ENCODE measurements at regions not wholly inside any gene's neighbourhood (a gene's known extent, or its start where the extent isn't known, plus 50 kb on each side); places are given as distances from the start of the nearest gene placed in this dataset.

DNA sequence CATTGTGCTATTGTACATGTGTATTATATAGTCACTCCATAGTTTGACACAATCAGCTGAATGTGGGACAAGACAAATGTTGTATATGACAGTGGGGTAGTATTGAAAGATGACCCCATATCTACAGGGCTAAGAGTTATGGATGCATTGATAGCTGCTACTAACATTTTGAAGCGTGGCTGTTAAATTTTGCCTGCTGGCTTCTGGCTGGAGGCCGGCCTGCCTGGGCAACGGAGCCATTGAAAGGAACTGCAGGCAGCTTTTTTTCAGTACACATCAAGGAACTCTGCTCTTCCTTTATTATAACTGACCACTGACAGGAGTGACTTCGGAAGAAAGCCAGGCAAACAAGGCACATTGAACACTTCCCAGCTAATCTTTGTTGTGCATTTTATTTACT lies 76.1 kb upstream of the TMEM33 start:
- DNase-seq, result no peak

DNA sequence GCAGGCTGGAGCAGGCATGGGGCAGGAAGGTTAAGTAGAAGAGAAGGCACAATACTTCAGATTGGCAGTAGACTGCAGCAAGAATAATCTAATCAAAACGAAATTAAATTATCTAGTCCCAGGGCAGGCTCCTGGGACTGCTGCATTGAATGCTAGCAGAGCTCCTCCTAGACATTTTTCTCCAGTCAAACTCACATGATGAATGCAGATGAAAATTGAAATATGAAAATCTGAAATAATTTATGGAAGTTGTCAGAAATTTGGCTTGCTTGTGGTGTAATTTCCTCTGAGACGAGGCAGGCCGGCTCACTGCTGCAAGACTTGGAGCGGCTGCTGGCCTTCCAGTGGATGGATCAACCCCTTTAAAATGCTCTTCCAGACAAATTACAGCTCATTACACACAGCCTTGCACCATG lies 78.0 kb upstream of the TMEM33 start:
- no peak for DNase-seq

DNA sequence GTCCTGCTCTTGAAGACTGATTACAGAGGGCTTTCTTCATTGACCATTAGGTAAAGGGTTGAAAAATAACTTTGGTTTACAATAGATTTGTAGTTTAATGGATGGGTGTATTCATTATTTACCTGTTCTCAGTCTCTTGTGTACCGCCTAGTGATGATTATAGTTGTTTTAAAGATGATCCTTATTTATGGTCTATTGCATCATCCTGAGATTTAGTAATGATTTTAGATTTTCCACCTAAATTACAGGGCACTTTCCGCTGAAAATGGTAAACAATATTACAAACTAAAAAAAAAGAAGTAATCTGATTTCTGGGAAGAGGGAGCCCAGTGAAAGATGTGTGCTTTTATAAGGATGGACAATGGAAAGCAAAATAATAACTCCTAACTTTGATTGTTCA lies 78.4 kb upstream of the TMEM33 start:
- DNase-seq, result no peak

DNA sequence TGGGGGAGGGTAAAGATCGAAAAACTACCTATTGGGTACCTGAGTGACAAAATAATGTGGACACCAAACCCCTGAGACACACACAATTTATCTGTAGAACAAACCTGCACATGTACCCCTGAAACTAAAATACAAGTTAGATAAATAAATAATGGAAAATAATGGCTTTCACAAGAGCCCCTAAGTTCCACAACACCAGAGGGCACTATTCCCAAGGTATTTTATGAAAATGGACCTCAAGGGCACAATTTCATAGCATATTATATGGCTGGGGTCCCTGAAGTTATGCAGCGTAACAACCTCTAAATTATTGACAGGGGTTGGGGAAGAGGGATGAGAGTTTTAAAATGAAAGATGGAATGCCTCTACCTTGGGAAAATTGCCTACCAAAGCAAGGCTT lies 81.3 kb upstream of the TMEM33 start:
- no peak for DNase-seq

DNA sequence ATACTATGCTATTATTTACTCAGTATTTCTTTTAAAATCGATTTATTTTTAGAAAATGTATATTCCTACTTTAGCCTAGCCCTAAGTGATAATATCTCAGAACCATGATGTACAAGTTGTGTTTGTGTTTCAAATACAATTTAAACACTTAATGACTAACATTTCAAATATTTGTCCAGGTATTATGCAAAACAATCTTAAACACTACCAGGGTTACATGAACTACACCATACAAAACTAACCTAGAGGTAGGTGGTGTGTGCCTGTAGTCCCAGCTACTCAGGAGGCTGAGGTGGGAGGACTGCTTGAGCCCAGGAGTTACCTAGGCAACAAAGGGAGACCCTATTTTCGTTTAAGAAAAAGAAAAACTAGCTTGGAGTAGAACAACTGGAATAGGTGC lies 83.0 kb upstream of the TMEM33 start:
- DNase-seq, result no peak

DNA sequence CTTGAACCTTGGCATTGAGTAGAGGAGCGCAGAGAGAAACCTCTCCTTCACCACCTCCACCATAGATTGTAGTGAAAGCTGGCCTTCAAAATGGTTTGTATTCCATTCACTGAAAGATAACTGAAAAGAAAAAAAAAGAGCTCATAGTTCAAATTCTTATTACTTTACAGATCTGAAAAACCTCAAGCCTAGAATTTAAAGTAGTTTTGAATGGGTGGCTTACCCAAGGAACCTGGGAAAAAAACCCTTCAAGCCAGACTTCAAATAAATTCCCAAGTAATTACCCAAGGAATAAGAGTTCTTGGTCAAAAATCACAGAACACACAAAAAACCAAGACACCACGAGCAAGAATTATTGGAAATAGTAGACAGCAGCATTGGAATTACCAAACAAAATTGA lies 83.6 kb upstream of the TMEM33 start:
- DNase-seq, result no peak

DNA sequence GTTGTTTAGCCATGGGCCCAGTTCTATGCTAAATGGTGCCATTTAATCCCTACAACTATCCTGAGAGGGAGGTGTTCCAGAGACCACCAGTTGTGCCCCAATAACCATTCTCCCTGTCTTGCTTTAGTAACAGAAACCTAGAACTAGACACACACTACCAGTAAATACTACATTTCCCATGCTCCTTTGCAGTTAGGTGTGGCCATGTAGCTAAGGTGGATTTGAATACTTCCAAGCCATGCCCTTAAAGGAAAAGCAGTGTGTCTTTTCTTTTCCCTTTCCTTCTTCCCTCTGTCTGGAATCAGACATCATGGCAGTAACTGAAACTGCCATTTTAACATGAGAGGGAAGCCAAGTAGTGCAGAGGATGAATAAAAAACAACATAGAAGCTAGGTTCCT lies 90.9 kb upstream of the TMEM33 start:
- no peak for DNase-seq

DNA sequence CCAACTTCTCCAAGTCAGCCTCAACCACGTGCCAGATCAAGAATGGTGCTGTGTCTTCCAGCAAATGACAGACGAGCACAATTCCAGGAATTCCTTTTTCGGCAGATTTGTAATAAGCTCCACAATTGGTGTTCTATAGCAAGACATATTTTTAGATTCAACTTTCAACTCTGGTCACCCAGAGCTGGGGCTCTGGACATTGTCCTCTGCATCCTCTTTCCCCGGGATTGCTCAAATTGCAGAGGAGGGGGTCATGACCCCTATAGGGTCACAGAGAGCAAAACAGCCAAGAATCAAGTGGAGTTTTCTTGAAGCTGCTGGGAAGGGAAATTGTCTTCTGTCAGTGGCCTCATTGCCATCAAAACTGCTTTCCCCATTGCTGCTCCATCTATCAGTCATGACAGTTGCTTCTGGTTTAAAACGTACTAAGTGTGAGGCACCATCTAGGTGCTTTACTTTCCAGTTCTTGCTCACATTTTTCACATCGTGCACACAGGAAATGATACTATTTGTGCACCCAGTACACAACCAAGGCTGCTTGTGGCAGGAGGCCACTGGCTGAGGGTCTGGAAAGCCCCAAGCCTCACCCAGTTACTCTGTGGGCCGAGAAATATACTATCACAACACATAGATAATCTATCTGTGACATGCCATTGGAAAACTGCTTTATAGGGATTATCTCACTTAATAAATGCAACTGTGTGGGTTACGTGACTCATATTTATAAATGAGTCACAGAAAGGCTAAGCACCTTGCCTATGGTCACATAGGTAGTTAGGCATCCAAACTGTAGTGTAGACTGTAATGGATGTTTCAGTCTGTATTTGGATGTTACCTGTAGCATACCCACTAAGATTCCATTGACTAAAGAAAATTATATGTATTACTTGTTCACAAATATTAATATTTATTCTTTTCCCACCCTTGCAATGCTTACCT lies 91.7 kb upstream of the PHOX2B start:
- DNase-seq, result no peak

DNA sequence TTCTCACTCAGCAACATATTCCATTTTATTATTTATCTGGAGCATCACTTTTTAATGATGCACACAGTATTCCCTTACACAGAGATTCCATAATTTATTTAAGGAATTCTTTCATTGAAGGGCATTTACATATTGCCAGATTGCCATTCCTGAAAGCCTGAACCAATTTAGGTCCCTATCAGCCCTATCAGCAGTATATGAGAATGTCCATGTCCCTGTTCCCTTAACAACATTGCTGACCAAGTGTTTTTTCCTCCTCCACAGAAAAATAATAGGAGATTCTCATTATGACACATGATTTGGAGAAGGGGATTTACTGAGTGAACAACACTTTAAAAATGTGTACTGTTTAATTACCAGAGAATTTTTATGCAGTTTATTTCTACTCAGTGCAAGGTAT lies 90.1 kb upstream of the PHOX2B start:
- no peak for DNase-seq

DNA sequence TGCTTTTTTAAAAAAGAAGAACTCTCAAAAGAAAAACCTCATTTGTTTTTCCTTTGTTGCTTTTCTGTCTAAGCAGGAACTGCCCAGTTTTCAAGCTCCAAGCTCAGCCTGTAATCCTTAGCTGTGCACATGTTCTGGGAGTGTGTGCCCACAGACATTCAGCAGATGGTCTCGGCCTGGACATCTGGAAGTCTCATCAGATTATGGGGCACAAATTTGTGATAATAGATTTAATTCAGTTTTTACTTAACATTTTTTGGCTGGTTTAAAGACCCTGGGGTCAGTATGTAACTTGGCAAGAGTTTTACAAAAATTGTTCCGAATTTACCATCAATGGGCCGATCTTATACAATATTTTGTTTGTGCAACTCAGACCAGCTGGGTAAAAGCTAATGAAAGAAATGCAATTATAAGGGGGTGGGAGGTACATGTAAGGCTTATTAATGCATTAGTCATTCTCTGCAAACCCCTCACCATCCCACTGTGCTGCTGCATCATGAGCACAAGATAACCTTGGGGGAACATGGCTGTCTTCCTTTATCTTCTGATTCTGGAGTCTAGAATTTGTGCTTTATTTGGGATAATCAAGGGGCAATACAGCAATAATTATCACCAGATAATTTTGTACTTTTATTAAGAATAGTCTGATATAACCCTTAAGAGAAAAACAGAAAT lies 86.9 kb upstream of the PHOX2B start:
- no peak for DNase-seq

DNA sequence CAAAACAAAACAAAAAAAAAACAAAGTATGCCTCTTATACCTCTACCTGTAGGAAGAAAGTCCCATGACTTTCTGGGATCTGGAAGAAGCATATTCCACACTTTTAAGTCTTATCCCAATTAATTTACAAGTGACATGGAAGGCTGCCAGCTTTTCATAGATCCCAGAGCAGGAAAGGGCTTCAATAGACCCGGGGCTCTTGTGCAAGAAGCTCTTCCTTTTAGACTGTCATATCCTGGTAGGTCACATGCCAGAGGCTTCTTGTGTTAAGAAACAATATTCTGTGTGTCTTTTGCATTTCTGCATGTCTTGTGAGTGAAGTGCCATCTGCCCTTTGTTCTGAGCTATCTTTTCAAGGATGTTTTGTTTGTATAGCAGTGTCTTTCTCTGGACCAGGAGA lies 84.4 kb upstream of the PHOX2B start:
- no peak for DNase-seq

DNA sequence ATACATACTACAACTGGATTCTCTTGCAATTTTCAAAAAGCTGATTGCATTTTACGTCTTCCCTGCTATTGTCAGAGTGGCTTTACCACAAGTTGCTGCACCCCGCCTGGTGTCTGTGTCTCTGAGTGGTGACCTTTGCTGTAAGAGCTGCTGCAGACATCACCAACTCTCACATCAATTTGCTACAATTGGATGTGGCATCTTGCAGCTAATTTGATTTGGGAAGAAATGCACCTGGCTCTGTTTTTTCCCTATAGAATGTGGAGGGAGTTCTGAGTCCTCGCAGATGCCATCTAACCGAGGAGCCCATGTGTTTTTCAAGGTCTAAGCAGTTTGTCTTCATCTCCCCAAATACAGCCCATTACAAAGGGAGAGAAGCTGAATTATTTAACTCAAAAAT lies 73.8 kb upstream of the PHOX2B start:
- no peak for DNase-seq

DNA sequence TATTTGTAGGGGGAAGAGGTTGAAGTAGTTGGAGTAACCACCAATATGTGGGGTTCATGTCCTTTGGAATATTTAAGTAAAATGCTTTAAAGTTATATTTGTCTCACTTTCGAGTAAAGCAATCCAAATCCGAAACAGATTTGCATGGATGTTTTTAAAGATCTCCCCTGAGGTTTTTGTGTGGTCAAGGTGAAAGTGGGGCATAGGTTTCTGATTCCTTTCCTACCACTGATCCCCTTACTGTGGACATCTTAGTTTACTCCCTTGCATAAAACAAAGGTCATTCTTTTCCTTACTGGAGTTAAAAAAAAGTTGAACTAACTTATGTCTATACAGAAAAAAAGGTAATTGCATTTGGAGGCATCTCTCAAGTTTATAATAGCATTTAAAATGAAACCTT lies 71.9 kb upstream of the PHOX2B start:
- DNase-seq, result no peak

DNA sequence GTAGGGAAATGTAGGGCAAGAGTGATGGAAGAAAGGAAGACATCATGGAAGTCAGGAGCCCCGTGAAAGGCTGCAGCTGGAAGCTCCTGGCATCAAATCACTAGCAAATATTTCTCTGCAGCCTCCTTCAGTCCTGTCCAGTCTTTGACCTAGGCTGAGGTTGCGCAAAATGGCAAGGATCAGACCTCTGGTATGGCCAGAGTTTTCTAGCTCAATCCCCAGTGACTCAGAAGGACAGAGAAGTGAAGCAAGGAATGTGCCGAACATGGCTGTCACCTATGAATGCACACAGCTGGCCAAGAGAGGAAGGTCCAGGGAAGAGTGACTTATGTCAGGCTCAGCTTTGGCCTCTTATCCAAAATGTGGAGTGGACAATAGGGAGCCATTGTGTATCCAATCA lies 71.1 kb upstream of the PHOX2B start:
- no peak for DNase-seq

DNA sequence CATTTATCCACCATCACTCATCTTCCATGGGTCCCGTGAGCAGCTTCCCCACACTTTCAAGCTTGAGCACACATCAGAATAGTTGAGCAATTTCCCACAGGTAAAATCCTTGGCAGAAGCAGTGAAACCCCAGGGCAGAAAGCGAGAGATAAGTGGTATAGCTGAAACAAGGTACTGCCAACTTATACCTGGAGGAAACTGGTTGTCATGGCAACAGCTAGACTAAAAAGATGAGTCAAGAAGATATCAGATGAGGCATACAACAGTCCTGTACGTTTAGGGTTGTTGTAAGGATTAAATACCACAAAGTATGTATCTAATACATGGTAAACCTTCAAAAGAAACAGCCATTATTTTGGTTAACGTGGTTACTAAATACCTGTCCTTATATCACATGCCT lies 66.9 kb upstream of the PHOX2B start:
- no peak for DNase-seq

DNA sequence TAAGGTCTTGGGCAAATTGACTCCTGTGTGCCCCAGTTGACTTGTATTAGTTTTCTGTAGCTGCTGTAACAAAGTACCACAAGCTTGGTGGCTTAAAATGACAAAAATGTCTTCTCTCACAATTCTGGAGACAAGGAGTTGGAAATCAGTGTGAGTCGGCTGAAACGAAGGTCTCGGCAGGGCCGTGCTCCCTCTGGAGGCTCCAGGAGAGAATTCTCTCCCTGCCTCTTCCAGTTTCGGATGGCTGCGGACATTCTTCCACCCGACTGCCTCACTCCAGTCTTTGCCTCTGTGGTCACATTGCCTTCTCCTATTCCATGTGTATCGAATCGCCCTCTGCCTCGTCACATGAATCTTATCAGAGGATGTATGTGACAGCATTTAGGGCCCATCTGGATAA lies 66.0 kb upstream of the PHOX2B start:
- no peak for DNase-seq

DNA sequence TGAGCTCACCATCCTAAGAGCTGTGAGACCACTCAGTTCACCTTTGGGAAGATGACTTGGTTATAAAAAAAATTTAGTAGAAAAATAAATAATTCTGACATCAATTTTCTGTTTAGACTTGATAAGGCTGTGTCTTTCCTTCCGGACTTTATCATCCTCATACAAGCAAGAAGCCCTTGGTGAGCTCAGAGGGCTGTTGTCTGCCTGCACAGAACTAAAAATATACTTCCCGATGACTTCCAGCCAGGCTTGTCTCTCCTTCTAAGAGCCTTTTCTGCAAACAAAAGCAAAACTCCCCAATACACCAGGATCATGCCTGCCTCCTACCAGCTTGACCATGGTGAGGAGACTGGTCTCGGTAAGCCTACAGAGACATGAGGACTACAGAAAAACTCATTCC lies 58.3 kb upstream of the PHOX2B start:
- no peak for DNase-seq

DNA sequence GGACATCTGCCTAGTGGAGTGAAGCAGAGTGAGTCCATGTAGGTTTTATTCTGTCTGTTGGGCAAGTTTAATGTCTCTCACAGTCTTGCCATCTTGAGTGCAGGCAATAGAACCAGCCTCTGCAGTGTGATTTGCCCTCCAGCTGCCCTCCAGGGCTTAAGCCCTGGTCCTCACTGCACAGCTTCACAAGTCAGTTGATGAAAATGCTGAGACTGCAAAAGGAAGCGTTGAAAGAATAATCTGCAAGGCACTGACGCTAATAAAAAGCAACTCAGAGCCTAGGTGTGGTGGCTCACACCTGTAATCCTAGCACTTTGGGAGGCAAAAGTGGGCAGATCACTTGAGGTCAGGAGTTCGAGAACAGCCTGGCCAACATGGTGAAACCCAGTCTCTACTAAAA lies 54.1 kb upstream of the PHOX2B start:
- DNase-seq, result no peak

DNA sequence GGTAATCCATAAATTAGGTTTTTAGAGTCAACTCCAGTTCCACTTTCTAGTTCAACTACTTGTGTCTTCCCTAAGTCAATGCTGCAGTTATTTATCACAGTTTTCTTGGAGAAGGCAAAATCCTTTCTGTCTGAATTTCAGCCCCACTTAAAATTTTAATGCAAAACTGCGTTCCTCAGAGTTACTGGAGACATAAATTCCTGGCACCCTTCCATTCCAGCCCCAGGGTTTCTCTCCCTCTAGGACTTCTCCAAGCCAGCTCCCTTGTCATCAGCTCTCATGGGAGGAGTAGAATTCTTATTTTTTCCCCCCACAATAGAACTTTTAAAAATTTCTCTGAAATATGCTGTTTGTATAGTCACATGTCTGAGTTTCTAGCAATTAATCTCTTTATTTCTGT lies 50.6 kb upstream of the PHOX2B start:
- no peak for DNase-seq

All from hippocampal formation (tissue), 2 donors.